ENCODE measurements at regions not wholly inside any gene's neighbourhood (a gene's known extent, or its start where the extent isn't known, plus 50 kb on each side); places are given as distances from the start of the nearest gene placed in this dataset.

DNA sequence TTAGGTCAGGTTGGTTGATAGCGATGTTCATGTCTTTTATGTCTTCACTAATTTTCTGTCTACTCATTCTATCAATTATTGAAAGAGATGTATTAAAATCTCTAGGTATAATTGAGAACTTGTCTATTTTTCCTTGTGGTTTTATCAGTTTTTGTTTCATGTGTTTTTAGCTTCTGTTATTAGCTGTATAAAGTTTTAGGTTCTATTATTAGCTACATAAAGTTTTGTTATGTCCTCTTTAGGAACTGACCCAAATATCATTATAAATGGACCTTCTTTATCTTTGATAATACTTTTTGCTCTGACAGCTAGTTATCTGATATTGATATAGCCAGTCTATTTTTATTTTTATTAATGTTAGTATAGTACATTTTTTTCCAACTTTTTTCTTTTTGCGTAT lies 92.4 kb upstream of the TMEM170B start:
- no CpG with 5 or more reads among the region's 2 CpGs for WGBS, 2 experiments (ENCODE audit: extremely low coverage in 2 of 2, insufficient read length in 1 of 2)

More for the DNA sequence above, 92.4 kb upstream of the TMEM170B start:
- H3K79me1 ChIP-seq (ENCODE audit: low read depth in 1 of 2, low read length in 2 of 2), result no peaks in the 10 kb centered on the region
- H3K4me3 ChIP-seq (ENCODE audit: insufficient read depth, low read depth, low read length), result no peak overlapping the region
- H3K9ac ChIP-seq (ENCODE audit: low read depth, low read length), result no peak overlapping the region
- no TSS peak for BruUV-seq (replicated peaks)
- no peak overlapping the region for H2AK9ac ChIP-seq (replicated peaks; ENCODE audit: low read depth, low read length, poor library complexity)
- no peak overlapping the region for H3K23ac ChIP-seq (ENCODE audit: low read depth, low read length)
- no peak for DNase-seq
- H4K91ac ChIP-seq (ENCODE audit: insufficient read depth, low read depth, low read length), result no peak overlapping the region
- H4K20me1 ChIP-seq (ENCODE audit: insufficient read depth, low read length), result no peaks in the 10 kb centered on the region
- ChIA-PET CTCF (no interaction called here), POLR2A (ENCODE audit: unreplicated experiment) (no interaction called here)
- no peaks in the 10 kb centered on the region for H3K4me1 ChIP-seq (ENCODE audit: control insufficient read depth, insufficient read depth, low read length)
- H2AFZ ChIP-seq (replicated peaks; ENCODE audit: low read length, poor library complexity), result no peak overlapping the region
- intact Hi-C loops (cut with micrococcal nuclease) (no loop called here), in situ Hi-C loops (cut with MboI; ENCODE audit: low sequenced_read_pairs) (no loop called here), dilution Hi-C loops (cut with HindIII; ENCODE audit: low sequenced_read_pairs, unreplicated experiment) (no loop called here)
- no peak overlapping the region for H3K27ac ChIP-seq (ENCODE audit: insufficient read depth, low read length)
- no peak overlapping the region for H2BK20ac ChIP-seq (ENCODE audit: low read depth, low read length)
- no peak overlapping the region for H4K8ac ChIP-seq (ENCODE audit: low read depth in 2 of 2, low read length in 2 of 2)
- no peak for ATAC-seq (ENCODE audit: low read depth)
- H2BK120ac ChIP-seq (ENCODE audit: low read depth, low read length), result no peak overlapping the region
- H3K18ac ChIP-seq (ENCODE audit: low read depth, low read length), result no peak overlapping the region
- H4K5ac ChIP-seq (ENCODE audit: low read depth, low read length), result no peak overlapping the region
- H2BK15ac ChIP-seq (ENCODE audit: low read depth, low read length), result no peak overlapping the region
- H3K4me2 ChIP-seq (ENCODE audit: low read depth, low read length), result no peak overlapping the region
- H3K14ac ChIP-seq (replicated peaks; ENCODE audit: low read depth, low read length), result no peak overlapping the region
- H3K27me3 ChIP-seq (ENCODE audit: control insufficient read depth, insufficient read depth, low read length), result no peaks in the 10 kb centered on the region
- no peak overlapping the region for H2BK5ac ChIP-seq (ENCODE audit: low read depth, low read length, poor library complexity, severe bottlenecking)
- H3K56ac ChIP-seq (ENCODE audit: extremely low read depth, insufficient read depth, low read length), result no peak overlapping the region
- H3K9me3 ChIP-seq (ENCODE audit: control insufficient read depth, insufficient read depth, low read length), result no peaks in the 10 kb centered on the region
- H3K9me1 ChIP-seq (ENCODE audit: insufficient read depth, low read length), result no peaks in the 10 kb centered on the region
- TF ChIP-seq NFE2L2 (IDR thresholded peaks at IDR 0.05; ENCODE audit: low read depth, low read length), result no peak
- no peak for TF ChIP-seq FOS (IDR thresholded peaks at IDR 0.05; ENCODE audit: low read depth, low read length)
- no peak for TF ChIP-seq MAZ (IDR thresholded peaks at IDR 0.05; ENCODE audit: borderline replicate concordance, low read depth, low read length)
- TF ChIP-seq RAD21 (IDR thresholded peaks at IDR 0.05; ENCODE audit: low read length), result no peak
- no peak for TF ChIP-seq POLR2A (IDR thresholded peaks at IDR 0.05; ENCODE audit: low read depth, low read length)
- TF ChIP-seq, protein P1, sequence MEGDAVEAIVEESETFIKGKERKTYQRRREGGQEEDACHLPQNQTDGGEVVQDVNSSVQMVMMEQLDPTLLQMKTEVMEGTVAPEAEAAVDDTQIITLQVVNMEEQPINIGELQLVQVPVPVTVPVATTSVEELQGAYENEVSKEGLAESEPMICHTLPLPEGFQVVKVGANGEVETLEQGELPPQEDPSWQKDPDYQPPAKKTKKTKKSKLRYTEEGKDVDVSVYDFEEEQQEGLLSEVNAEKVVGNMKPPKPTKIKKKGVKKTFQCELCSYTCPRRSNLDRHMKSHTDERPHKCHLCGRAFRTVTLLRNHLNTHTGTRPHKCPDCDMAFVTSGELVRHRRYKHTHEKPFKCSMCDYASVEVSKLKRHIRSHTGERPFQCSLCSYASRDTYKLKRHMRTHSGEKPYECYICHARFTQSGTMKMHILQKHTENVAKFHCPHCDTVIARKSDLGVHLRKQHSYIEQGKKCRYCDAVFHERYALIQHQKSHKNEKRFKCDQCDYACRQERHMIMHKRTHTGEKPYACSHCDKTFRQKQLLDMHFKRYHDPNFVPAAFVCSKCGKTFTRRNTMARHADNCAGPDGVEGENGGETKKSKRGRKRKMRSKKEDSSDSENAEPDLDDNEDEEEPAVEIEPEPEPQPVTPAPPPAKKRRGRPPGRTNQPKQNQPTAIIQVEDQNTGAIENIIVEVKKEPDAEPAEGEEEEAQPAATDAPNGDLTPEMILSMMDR (conservative IDR thresholded peaks at IDR 0.05; ENCODE audit: low read depth, low read length), result no peak
- no peak for TF ChIP-seq SMC3 (IDR thresholded peaks at IDR 0.05; ENCODE audit: low read depth, low read length)
- TF ChIP-seq BHLHE40 (IDR thresholded peaks at IDR 0.05; ENCODE audit: low read depth, low read length), result no peak
- TF ChIP-seq, protein P2, sequence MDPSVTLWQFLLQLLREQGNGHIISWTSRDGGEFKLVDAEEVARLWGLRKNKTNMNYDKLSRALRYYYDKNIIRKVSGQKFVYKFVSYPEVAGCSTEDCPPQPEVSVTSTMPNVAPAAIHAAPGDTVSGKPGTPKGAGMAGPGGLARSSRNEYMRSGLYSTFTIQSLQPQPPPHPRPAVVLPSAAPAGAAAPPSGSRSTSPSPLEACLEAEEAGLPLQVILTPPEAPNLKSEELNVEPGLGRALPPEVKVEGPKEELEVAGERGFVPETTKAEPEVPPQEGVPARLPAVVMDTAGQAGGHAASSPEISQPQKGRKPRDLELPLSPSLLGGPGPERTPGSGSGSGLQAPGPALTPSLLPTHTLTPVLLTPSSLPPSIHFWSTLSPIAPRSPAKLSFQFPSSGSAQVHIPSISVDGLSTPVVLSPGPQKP (IDR thresholded peaks at IDR 0.05; ENCODE audit: borderline replicate concordance, low read depth, low read length), result no peak
- TF ChIP-seq RFX5 (IDR thresholded peaks at IDR 0.05; ENCODE audit: low read depth, low read length), result no peak
- TF ChIP-seq, protein P3, sequence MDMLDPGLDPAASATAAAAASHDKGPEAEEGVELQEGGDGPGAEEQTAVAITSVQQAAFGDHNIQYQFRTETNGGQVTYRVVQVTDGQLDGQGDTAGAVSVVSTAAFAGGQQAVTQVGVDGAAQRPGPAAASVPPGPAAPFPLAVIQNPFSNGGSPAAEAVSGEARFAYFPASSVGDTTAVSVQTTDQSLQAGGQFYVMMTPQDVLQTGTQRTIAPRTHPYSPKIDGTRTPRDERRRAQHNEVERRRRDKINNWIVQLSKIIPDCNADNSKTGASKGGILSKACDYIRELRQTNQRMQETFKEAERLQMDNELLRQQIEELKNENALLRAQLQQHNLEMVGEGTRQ (IDR thresholded peaks at IDR 0.05; ENCODE audit: low read depth, low read length), result no peak
- TF ChIP-seq CEBPB (IDR thresholded peaks at IDR 0.05; ENCODE audit: low read depth, low read length), result no peak
- TF ChIP-seq RCOR1 (IDR thresholded peaks at IDR 0.05; ENCODE audit: insufficient replicate concordance, low read length), result no peak
- no peak for TF ChIP-seq MAFK (IDR thresholded peaks at IDR 0.05; ENCODE audit: low read depth, low read length)
- no peak overlapping the region for H2AK5ac ChIP-seq (ENCODE audit: low read depth, low read length)
- H3K36me3 ChIP-seq (ENCODE audit: control insufficient read depth, insufficient read depth, low read length), result no peaks in the 10 kb centered on the region
- H3K4ac ChIP-seq (ENCODE audit: low read depth, low read length), result no peak overlapping the region
